H1 (cell line): ENCODE measurements at regions not wholly inside any gene's neighbourhood (a gene's known extent, or its start where the extent isn't known, plus 50 kb on each side); places are given as distances from the start of the nearest gene placed in this dataset.

Experiments
- CTCF ChIA-PET: fragments of 300-600 bp; sonication (Branson Sonifier 250); formaldehyde crosslinking; loops from one replicate; lab custom pipeline; 2021; ENCODE audit not compliant: partially characterized antibody; lab: Charles Lee
- POLR2A ChIA-PET: fragments of 300-600 bp; sonication (Branson Sonifier 250); formaldehyde crosslinking; loops from one replicate; lab custom pipeline; 2021; ENCODE audit warnings: inconsistent platforms; ENCODE audit not compliant: partially characterized antibody; lab: Charles Lee
- DNase-seq, 2 experiments: peaks; one replicate each; pipeline versions ENCODE4 v3.0.0 to v3.0.0-alpha.2; 2010 to 2022; ENCODE audit warnings: low spot score in 2 of 2, low read depth in 1 of 2, mixed read lengths in 1 of 2
- FAIRE-seq: peaks from 2 replicates; lab custom pipeline; 2011; peaks lifted over from hg19 to GRCh38; lab: Jason Lieb, UNC
- H2AFZ ChIP-seq: 2 replicates; pipeline ENCODE4 v1.8.1; 2012; ENCODE audit warnings: low read length, inconsistent platforms
- H2AK5ac ChIP-seq: 2 replicates; pipeline ENCODE4 v1.6.1; 2013; ENCODE audit warnings: low read depth, low read length
- H2BK120ac ChIP-seq: replicated peaks from 2 replicates; pipeline ENCODE3; 2013; ENCODE audit warnings: low read depth, low read length, inconsistent platforms
- H2BK12ac ChIP-seq: 2 replicates; pipeline ENCODE4 v1.6.1; 2013; ENCODE audit warnings: low read depth, low read length
- H2BK15ac ChIP-seq: 2 replicates; pipeline ENCODE4 v1.6.1; 2013; ENCODE audit warnings: low read length
- H2BK20ac ChIP-seq: 2 replicates; pipeline ENCODE4 v1.6.1; 2013; ENCODE audit warnings: low read length
- H2BK5ac ChIP-seq: 2 replicates; pipeline ENCODE4 v1.6.1; 2013; ENCODE audit warnings: low read depth, low read length
- H3K14ac ChIP-seq: 2 replicates; pipeline ENCODE4 v1.6.1; 2013; ENCODE audit warnings: inconsistent platforms; ENCODE audit not compliant: insufficient read length
- H3K18ac ChIP-seq: 2 replicates; pipeline ENCODE4 v1.6.1; 2013; ENCODE audit warnings: low read length; ENCODE audit errors: extremely low read depth
- H3K23ac ChIP-seq: 2 replicates; pipeline ENCODE4 v1.6.1; 2013; ENCODE audit warnings: inconsistent platforms; ENCODE audit not compliant: insufficient read length
- H3K23me2 ChIP-seq: 2 replicates; pipeline ENCODE4 v1.6.1; 2013; ENCODE audit warnings: low read depth, low read length
- H3K27ac ChIP-seq: 2 replicates; pipeline ENCODE4 v1.6.1; 2011; ENCODE audit warnings: low read depth, low read length, inconsistent platforms
- H3K27me3 ChIP-seq, 4 experiments: replicated peaks in 1 of 4; 1 replicate in 1 of 4; 2 replicates in 3 of 4; pipeline versions ENCODE4 v1.6.1 to v1.8.1; 2011 to 2013; ENCODE audit warnings: low read length in 3 of 4, mild to moderate bottlenecking in 3 of 4, inconsistent platforms in 2 of 4, mixed read lengths in 2 of 4, moderate library complexity in 1 of 4; ENCODE audit not compliant: control insufficient read depth in 3 of 4, insufficient read depth in 3 of 4; ENCODE audit errors: extremely low read depth in 1 of 4
- H3K36me3 ChIP-seq, 4 experiments: 2 replicates each; pipeline versions ENCODE4 v1.6.1 to v1.8.1; 2011 to 2013; ENCODE audit warnings: mild to moderate bottlenecking in 4 of 4, low read length in 3 of 4, moderate library complexity in 2 of 4, control low read depth in 1 of 4, inconsistent platforms in 1 of 4; ENCODE audit not compliant: insufficient read depth in 4 of 4, control insufficient read depth in 2 of 4
- H3K4ac ChIP-seq: replicated peaks from 2 replicates; pipeline ENCODE3; 2013; ENCODE audit warnings: low read length, low read depth, mixed read lengths, inconsistent platforms; ENCODE audit not compliant: insufficient read length
- H3K4me1 ChIP-seq, 4 experiments: replicated peaks in 1 of 4; 1 replicate in 1 of 4; 2 replicates in 3 of 4; pipeline versions ENCODE4 v1.6.1 to v1.8.1; 2011 to 2013; ENCODE audit warnings: low read length in 3 of 4, inconsistent platforms in 2 of 4, mixed read lengths in 1 of 4; ENCODE audit not compliant: insufficient read depth in 4 of 4, control insufficient read depth in 3 of 4
- H3K4me2 ChIP-seq, 2 experiments: 2 replicates each; pipeline versions ENCODE4 v1.6.1 to v1.8.1; 2011 to 2013; ENCODE audit warnings: low read depth in 2 of 2, low read length in 2 of 2, control low read depth in 1 of 2, inconsistent platforms in 1 of 2, mild to moderate bottlenecking in 1 of 2; ENCODE audit not compliant: insufficient read depth in 1 of 2
- H3K4me3 ChIP-seq, 4 experiments: fragments of 200-600, 300-600 bp in 1 of 4; sonication (generic), shearing (Covaris generic), sonication (Bioruptor Twin) in 1 of 4; 2 replicates each; pipeline versions ENCODE4 v1.5.1 to v1.8.1; 2011 to 2016; ENCODE audit warnings: low read length in 4 of 4, low read depth in 3 of 4, control low read depth in 2 of 4, inconsistent platforms in 2 of 4, mild to moderate bottlenecking in 2 of 4, mixed read lengths in 1 of 4, moderate library complexity in 1 of 4; ENCODE audit not compliant: insufficient read depth in 2 of 4; ENCODE audit errors: extremely low read depth in 1 of 4
- H3K56ac ChIP-seq: replicated peaks from 2 replicates; pipeline ENCODE3; 2013; ENCODE audit warnings: low read depth, mild to moderate bottlenecking, mixed read lengths, low read length, inconsistent platforms; ENCODE audit not compliant: insufficient read length
- H3K79me1 ChIP-seq: 2 replicates; pipeline ENCODE4 v1.6.1; 2013; ENCODE audit warnings: low read depth, low read length, control low read depth
- H3K79me2 ChIP-seq, 2 experiments: 2 replicates each; pipeline versions ENCODE4 v1.6.1 to v1.8.1; 2012 to 2013; ENCODE audit warnings: low read length in 2 of 2, mild to moderate bottlenecking in 2 of 2, inconsistent platforms in 1 of 2; ENCODE audit not compliant: insufficient read depth in 2 of 2, control insufficient read depth in 1 of 2
- H3K9ac ChIP-seq, 4 experiments: replicated peaks in 1 of 4; 1 replicate in 1 of 4; 2 replicates in 3 of 4; pipeline versions ENCODE4 v1.6.1 to v1.8.1; 2011 to 2013; ENCODE audit warnings: low read depth in 3 of 4, low read length in 3 of 4, control low read depth in 2 of 4, mild to moderate bottlenecking in 2 of 4, moderate library complexity in 2 of 4, inconsistent platforms in 1 of 4; ENCODE audit errors: extremely low read depth in 1 of 4
- H3K9me3 ChIP-seq, 2 experiments: 2 replicates each; pipeline versions ENCODE4 v1.6.1 to v1.8.1; 2012 to 2013; ENCODE audit warnings: mild to moderate bottlenecking in 2 of 2, moderate library complexity in 2 of 2, control low read depth in 1 of 2, inconsistent platforms in 1 of 2, low read depth in 1 of 2, low read length in 1 of 2, mixed read lengths in 1 of 2; ENCODE audit not compliant: insufficient read depth in 2 of 2
- H4K20me1 ChIP-seq, 2 experiments: replicated peaks in 1 of 2; 2 replicates each; pipeline versions ENCODE3 to v1.8.1; 2011 to 2013; ENCODE audit warnings: inconsistent platforms in 2 of 2, low read length in 2 of 2, mild to moderate bottlenecking in 1 of 2; ENCODE audit not compliant: insufficient read depth in 2 of 2, control insufficient read depth in 1 of 2
- H4K5ac ChIP-seq: 2 replicates; pipeline ENCODE4 v1.6.1; 2013; ENCODE audit warnings: low read length, low read depth, mixed read lengths, inconsistent platforms; ENCODE audit not compliant: insufficient read length
- H4K8ac ChIP-seq: 2 replicates; pipeline ENCODE4 v1.8.0; 2013; ENCODE audit warnings: mild to moderate bottlenecking, moderate library complexity, low read length, inconsistent platforms; ENCODE audit not compliant: insufficient read depth; ENCODE audit errors: extremely low read depth
- H4K91ac ChIP-seq: replicated peaks from 2 replicates; pipeline ENCODE3; 2013; ENCODE audit warnings: low read length, mixed read lengths, inconsistent platforms; ENCODE audit not compliant: insufficient read length
- CBX5 ChIP-seq: fragments of 300-800, 300-1000 bp; sonication (generic); IDR thresholded peaks from 2 replicates; pipeline ENCODE4 v1.7.1; 2016; ENCODE audit warnings: antibody characterized with exemption, low read length, low read depth
- CBX8 ChIP-seq: fragments of 300-800, 300-1000 bp; sonication (generic); IDR thresholded peaks from 2 replicates; pipeline ENCODE4 v1.7.1; 2016; ENCODE audit warnings: low read depth, low read length, borderline replicate concordance
- E2F6 ChIP-seq: IDR thresholded peaks from 2 replicates; pipeline ENCODE4 v1.6.1; 2012; ENCODE audit warnings: inconsistent platforms
- FOSL1 ChIP-seq: IDR thresholded peaks from 2 replicates; pipeline ENCODE4 v1.6.1; 2011; ENCODE audit warnings: mild to moderate bottlenecking, low read depth, low read length, moderate library complexity; ENCODE audit not compliant: insufficient read depth
- GABPA ChIP-seq: IDR thresholded peaks from 2 replicates; pipeline ENCODE4 v1.6.1; 2011; ENCODE audit warnings: mild to moderate bottlenecking, low read length, moderate library complexity, borderline replicate concordance; ENCODE audit not compliant: insufficient read depth
- NRF1 ChIP-seq: IDR thresholded peaks from 2 replicates; pipeline ENCODE4 v1.6.1; 2011; ENCODE audit warnings: mild to moderate bottlenecking, low read depth, low read length, improper control_type of control experiment
- POLR2A ChIP-seq, 2 experiments: IDR thresholded peaks; 1 replicate in 1 of 2; 2 replicates in 1 of 2; pipeline ENCODE4 v1.6.1; 2011; ENCODE audit warnings: low read depth in 2 of 2, low read length in 2 of 2, mild to moderate bottlenecking in 2 of 2; ENCODE audit errors: control extremely low read depth in 1 of 2
- RAD21 ChIP-seq, 2 experiments: IDR thresholded peaks in 1 of 2; conservative IDR thresholded peaks in 1 of 2; 2 replicates each; pipeline ENCODE4 v1.6.1; 2011; ENCODE audit warnings: low read depth in 2 of 2, low read length in 2 of 2, improper control_type of control experiment in 1 of 2, inconsistent platforms in 1 of 2, mild to moderate bottlenecking in 1 of 2, moderate library complexity in 1 of 2
- SIRT6 ChIP-seq: IDR thresholded peaks from one replicate; pipeline ENCODE4 v1.7.1; 2012; ENCODE audit warnings: low read length, inconsistent platforms
- SP4 ChIP-seq: IDR thresholded peaks from 2 replicates; pipeline ENCODE4 v1.6.1; 2012; ENCODE audit warnings: low read length, inconsistent platforms
- TEAD4 ChIP-seq: IDR thresholded peaks from 2 replicates; pipeline ENCODE4 v1.6.1; 2012; ENCODE audit warnings: low read depth, low read length, inconsistent platforms, mixed read lengths
- YY1 ChIP-seq: IDR thresholded peaks from 2 replicates; pipeline ENCODE4 v1.6.1; 2011; ENCODE audit warnings: low read depth, mild to moderate bottlenecking, low read length
- WGBS, 2 experiments: shearing (Covaris generic) in 1 of 2; methylation state at CpG; one replicate each; pipeline versions ENCODE4 v1.1.6 to v1.1.7; 2013 to 2015; ENCODE audit warnings: low lambda C conversion rate in 2 of 2, mixed read lengths in 2 of 2, inconsistent platforms in 1 of 2, low coverage in 1 of 2, missing lambda C conversion rate in 1 of 2; ENCODE audit not compliant: insufficient replicate concordance in 2 of 2, insufficient coverage in 1 of 2, insufficient read length in 1 of 2; ENCODE audit errors: extremely low coverage in 1 of 2, missing lambda C conversion rate in 1 of 2; 5-methylcytosine and 5-hydroxymethylcytosine counted together
- TF ChIP-seq, protein P1 (sequence below): IDR thresholded peaks from 2 replicates; pipeline ENCODE4 v1.6.1; 2012; ENCODE audit warnings: low read length, inconsistent platforms

- H4K91ac ChIP-seq = no peak overlapping the region
- FAIRE-seq = no peak
- no peak overlapping the region for H2BK15ac ChIP-seq
- H2AK5ac ChIP-seq = no peak overlapping the region
- H3K14ac ChIP-seq = no peak overlapping the region
- H3K9ac ChIP-seq = no peak overlapping the region
- no peaks in the 10 kb centered on the region for H3K79me2 ChIP-seq
- H2BK120ac ChIP-seq = no peak overlapping the region
- H3K18ac ChIP-seq = no peak overlapping the region
- DNase-seq = no peak
- no peak overlapping the region for H3K4me3 ChIP-seq
- no peak overlapping the region for H3K56ac ChIP-seq
- CTCF ChIA-PET = no interaction called here
- POLR2A ChIA-PET = no interaction called here
- H3K9me3 ChIP-seq = no peaks in the 10 kb centered on the region
- H4K5ac ChIP-seq = no peak overlapping the region
- H3K79me1 ChIP-seq = no peaks in the 10 kb centered on the region
- H3K23me2 ChIP-seq = no peaks in the 10 kb centered on the region
- no peak overlapping the region for H4K8ac ChIP-seq
- H2BK12ac ChIP-seq = no peak overlapping the region
- no peak overlapping the region for H2BK5ac ChIP-seq
- H3K27ac ChIP-seq = no peak overlapping the region
- peaks cover 0 to 14% (median 2%) of the 10 kb centered on the region in 4 experiments; a peak in 3 of 8 replicates for H3K36me3 ChIP-seq
- H3K23ac ChIP-seq = no peak overlapping the region
- H3K4me2 ChIP-seq = no peak overlapping the region
- peaks cover 12 to 14% of the 10 kb centered on the region in 2 experiments for H4K20me1 ChIP-seq
- no peaks in the 10 kb centered on the region for H3K4me1 ChIP-seq
- H3K27me3 ChIP-seq = peaks cover 32 to 79% (median 70%) of the 10 kb centered on the region in 4 experiments
- WGBS, 2 experiments = 93% methylated on average over 1 of the region's 1 CpG; no CpG with 5 or more reads in 1 of the 2 experiments
- H3K4ac ChIP-seq = no peak overlapping the region
- no peak overlapping the region for H2BK20ac ChIP-seq
- H2AFZ ChIP-seq = no peak overlapping the region
- TF ChIP-seq E2F6 = no peak
- no peak for TF ChIP-seq SP4
- no peak for TF ChIP-seq POLR2A (IDR thresholded peaks at IDR 0.05; ENCODE audit: control extremely low read depth in 1 of 2, low read depth in 2 of 2, low read length in 2 of 2)
- TF ChIP-seq CBX8 = no peak
- TF ChIP-seq, protein P1, sequence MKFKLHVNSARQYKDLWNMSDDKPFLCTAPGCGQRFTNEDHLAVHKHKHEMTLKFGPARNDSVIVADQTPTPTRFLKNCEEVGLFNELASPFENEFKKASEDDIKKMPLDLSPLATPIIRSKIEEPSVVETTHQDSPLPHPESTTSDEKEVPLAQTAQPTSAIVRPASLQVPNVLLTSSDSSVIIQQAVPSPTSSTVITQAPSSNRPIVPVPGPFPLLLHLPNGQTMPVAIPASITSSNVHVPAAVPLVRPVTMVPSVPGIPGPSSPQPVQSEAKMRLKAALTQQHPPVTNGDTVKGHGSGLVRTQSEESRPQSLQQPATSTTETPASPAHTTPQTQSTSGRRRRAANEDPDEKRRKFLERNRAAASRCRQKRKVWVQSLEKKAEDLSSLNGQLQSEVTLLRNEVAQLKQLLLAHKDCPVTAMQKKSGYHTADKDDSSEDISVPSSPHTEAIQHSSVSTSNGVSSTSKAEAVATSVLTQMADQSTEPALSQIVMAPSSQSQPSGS = no peak
- TF ChIP-seq YY1 = no peak
- TF ChIP-seq FOSL1 = no peak
- no peak for TF ChIP-seq TEAD4
- TF ChIP-seq GABPA = no peak
- TF ChIP-seq NRF1 = no peak
- TF ChIP-seq CBX5 = no peak
- no peak for TF ChIP-seq SIRT6
- no peak for TF ChIP-seq RAD21 (IDR thresholded peaks at IDR 0.05 in 1 of 2, conservative IDR thresholded peaks at IDR 0.05 in 1 of 2; ENCODE audit: low read depth in 2 of 2, low read length in 2 of 2)
Measured at GRCh38 chr10:57141708-57142107, 780.6 kb upstream of the ZWINT start.
